Tibial nerve (tissue), 3 donors: ENCODE measurements at regions not wholly inside any gene's neighbourhood (a gene's known extent, or its start where the extent isn't known, plus 50 kb on each side); places are given as distances from the start of the nearest gene placed in this dataset.

Source experiments
- POLR2A ChIP-seq, 2 donors: fragments of 450-650 bp; IDR thresholded peaks; one replicate each; pipeline ENCODE4 v1.6.1; 2017; ENCODE audit warnings: antibody characterized with exemption in 2 of 2, mild to moderate bottlenecking in 2 of 2, moderate library complexity in 2 of 2
- TF ChIP-seq, protein P1 (sequence below), 5 experiments: fragments of 200-600 bp in 3 of 5; fragments of 450-650 bp in 2 of 5; sonication (generic) in 3 of 5; IDR thresholded peaks; one replicate each; pipeline ENCODE4 v1.5.1; 2016 to 2019; ENCODE audit warnings: antibody characterized with exemption in 5 of 5, mild to moderate bottlenecking in 3 of 5, moderate library complexity in 2 of 5

DNA sequence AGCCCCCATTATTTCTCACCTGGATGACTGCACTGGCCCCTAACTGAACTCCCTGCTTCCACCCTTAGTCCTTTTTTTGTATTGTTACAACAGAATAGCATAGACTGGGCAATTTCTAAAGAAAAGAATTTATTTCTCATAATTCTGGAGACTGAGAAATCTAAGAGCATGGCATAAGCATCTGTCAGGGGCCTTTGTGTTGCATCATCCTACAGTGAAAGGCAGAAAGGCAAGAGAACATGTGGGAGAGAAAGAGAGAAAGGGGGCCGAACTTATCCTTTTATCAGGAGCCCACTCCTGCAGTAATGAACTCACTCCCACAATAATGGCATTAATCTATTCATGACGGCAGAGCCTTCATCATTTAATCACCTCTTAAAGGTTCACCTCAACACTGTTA is 122.1 kb downstream of the EFNB1 start:
- TF ChIP-seq, protein P1, sequence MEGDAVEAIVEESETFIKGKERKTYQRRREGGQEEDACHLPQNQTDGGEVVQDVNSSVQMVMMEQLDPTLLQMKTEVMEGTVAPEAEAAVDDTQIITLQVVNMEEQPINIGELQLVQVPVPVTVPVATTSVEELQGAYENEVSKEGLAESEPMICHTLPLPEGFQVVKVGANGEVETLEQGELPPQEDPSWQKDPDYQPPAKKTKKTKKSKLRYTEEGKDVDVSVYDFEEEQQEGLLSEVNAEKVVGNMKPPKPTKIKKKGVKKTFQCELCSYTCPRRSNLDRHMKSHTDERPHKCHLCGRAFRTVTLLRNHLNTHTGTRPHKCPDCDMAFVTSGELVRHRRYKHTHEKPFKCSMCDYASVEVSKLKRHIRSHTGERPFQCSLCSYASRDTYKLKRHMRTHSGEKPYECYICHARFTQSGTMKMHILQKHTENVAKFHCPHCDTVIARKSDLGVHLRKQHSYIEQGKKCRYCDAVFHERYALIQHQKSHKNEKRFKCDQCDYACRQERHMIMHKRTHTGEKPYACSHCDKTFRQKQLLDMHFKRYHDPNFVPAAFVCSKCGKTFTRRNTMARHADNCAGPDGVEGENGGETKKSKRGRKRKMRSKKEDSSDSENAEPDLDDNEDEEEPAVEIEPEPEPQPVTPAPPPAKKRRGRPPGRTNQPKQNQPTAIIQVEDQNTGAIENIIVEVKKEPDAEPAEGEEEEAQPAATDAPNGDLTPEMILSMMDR (IDR thresholded peaks at IDR 0.05) = no peak
- TF ChIP-seq POLR2A (IDR thresholded peaks at IDR 0.05) = no peak
